IMR-90 (cell line): ENCODE measurements at regions not wholly inside any gene's neighbourhood (a gene's known extent, or its start where the extent isn't known, plus 50 kb on each side); places are given as distances from the start of the nearest gene placed in this dataset.

Experiments
- CEBPB ChIP-seq: IDR thresholded peaks from 2 replicates; pipeline ENCODE4 v1.6.1; 2012; ENCODE audit warnings: low read depth, low read length, improper control_type of control experiment
- MAFK ChIP-seq: IDR thresholded peaks from 2 replicates; pipeline ENCODE4 v1.6.1; 2012; ENCODE audit warnings: low read depth, low read length, improper control_type of control experiment
- MAZ ChIP-seq: IDR thresholded peaks from 2 replicates; pipeline ENCODE4 v1.6.1; 2012; ENCODE audit warnings: low read depth, mild to moderate bottlenecking, low read length, improper control_type of control experiment, moderate library complexity, borderline replicate concordance
- MXI1 ChIP-seq: IDR thresholded peaks from 2 replicates; pipeline ENCODE4 v1.6.1; 2012; ENCODE audit warnings: low read depth, mild to moderate bottlenecking, low read length, moderate library complexity, borderline replicate concordance
- POLR2A ChIP-seq: IDR thresholded peaks from 2 replicates; pipeline ENCODE4 v1.6.1; 2012; ENCODE audit warnings: mild to moderate bottlenecking, low read depth, low read length
- RAD21 ChIP-seq: IDR thresholded peaks from 2 replicates; pipeline ENCODE4 v1.6.1; 2012; ENCODE audit warnings: low read length, improper control_type of control experiment
- TF ChIP-seq, protein P1 (sequence below): conservative IDR thresholded peaks from 2 replicates; pipeline ENCODE4 v1.5.1; 2012; ENCODE audit warnings: mild to moderate bottlenecking, low read depth, low read length, improper control_type of control experiment

DNA sequence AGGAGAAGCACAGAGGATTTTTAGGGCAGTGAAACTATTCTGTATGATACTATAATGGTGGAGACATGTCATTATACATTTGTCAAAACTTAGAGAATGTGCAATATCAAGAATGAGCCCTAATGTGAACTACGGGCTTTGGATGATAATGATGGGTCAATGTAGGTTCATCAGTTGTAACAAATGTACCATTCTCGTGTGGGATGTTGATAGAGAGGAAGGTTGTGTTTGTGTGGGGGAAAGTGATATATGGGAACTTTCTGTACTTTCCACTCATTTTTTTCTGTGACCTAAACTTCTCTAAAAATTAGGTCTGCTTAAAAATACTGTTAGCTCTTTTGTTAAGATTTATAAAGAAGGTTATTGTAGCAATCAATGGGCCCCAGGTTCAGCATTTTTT, 138.9 kb downstream of the SPATA31D1 start:
- TF ChIP-seq MXI1 = no peak
- TF ChIP-seq, protein P1, sequence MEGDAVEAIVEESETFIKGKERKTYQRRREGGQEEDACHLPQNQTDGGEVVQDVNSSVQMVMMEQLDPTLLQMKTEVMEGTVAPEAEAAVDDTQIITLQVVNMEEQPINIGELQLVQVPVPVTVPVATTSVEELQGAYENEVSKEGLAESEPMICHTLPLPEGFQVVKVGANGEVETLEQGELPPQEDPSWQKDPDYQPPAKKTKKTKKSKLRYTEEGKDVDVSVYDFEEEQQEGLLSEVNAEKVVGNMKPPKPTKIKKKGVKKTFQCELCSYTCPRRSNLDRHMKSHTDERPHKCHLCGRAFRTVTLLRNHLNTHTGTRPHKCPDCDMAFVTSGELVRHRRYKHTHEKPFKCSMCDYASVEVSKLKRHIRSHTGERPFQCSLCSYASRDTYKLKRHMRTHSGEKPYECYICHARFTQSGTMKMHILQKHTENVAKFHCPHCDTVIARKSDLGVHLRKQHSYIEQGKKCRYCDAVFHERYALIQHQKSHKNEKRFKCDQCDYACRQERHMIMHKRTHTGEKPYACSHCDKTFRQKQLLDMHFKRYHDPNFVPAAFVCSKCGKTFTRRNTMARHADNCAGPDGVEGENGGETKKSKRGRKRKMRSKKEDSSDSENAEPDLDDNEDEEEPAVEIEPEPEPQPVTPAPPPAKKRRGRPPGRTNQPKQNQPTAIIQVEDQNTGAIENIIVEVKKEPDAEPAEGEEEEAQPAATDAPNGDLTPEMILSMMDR = no peak
- TF ChIP-seq MAZ = no peak
- TF ChIP-seq CEBPB = no peak
- TF ChIP-seq RAD21 = no peak
- no peak for TF ChIP-seq MAFK
- TF ChIP-seq POLR2A = no peak
